Activated effector memory CD4-positive, alpha-beta T cell treated with Interleukin-2 at 50 U/mL for 16 hours (primary cell): ENCODE measurements at regions not wholly inside any gene's neighbourhood (a gene's known extent, or its start where the extent isn't known, plus 50 kb on each side); places are given as distances from the start of the nearest gene placed in this dataset.

Experiments used
- DNase-seq: peaks from one replicate; pipeline ENCODE4 v3.0.0-alpha.2; 2020

DNA sequence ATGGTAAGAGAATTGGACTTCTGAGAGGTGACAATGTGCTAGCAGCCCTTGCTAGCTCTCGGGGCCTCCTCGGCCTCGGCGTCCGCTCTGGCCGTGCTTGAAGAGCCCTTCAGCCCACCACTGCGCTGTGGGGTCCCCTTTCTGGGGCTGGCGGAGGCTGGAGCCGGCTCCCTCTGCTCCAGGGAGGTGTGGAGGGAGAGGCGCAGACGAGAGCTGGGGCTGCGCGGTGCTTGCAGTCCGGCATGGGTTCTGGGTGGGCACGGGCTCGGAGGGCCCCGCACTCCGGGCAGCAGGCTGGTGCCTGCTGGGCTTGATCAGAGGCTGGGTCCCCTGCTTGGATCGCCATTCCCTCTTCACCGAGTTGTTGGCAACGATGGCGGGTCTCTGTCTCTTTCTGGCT lies 226.4 kb upstream of the AMIGO2 start:
- DNase-seq, result no peak

DNA sequence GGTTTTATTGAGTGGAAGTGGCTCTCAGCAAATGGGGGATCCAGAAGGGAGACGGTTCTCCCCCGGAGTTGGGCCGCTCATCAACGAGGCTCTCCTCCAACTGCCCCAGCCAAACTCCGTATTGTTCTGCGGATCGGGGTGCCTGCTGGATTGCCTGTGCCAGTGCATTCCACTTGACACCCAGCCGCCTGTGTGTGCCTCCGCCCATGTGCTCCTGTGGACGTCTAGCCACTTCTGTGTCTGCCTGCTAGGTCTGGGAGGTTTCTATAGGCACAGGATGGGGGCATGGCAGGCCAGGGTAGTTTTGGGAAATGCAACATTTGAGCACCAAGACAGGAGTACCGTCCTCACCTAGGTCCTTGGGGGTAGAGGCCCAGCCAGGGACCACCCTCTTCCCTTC lies 225.7 kb upstream of the AMIGO2 start:
- no peak for DNase-seq

DNA sequence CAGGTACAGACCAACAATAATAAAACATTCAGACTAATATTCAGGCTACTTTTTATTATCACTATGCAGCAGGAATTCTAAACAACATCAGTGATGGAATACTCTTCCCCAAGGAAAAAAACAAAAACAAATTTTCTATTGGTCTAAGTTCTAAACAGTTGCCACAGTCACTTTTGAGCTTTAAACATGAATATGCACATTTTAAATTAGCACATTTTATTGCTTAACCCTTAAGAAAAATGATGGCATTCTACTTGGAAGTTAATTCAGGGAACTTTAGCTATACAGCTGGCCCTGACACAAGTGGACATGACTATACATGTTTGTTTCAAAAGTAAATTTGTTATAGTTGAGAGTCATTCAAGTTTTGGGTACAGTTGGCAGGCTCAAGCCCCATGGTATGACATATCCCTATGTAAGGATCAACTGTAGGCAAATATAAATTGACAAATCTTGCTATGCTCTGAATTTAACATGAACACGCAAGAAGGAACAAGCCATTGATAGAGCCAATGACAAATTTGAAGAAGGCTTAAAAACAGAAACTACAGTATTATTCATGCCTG lies 224.3 kb upstream of the AMIGO2 start:
- DNase-seq, result no peak

DNA sequence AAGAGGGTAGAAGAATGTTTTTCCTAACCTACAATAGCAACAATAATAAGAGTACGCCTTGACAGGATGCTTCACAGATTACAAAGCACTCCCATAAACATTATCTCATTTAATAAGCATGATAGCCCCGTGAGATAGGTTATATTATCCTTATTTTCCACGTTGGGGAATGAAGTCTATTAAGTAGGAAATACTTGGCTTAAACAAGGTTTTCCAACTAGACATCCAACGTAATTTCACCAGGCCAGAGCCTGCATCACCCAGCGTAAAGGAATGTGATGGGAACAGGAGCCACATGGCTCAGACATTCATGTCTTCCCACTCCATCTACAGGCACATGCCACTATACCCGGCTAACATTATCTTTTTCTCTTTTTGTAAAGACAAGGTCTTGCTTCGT lies 223.4 kb upstream of the AMIGO2 start:
- no peak for DNase-seq

DNA sequence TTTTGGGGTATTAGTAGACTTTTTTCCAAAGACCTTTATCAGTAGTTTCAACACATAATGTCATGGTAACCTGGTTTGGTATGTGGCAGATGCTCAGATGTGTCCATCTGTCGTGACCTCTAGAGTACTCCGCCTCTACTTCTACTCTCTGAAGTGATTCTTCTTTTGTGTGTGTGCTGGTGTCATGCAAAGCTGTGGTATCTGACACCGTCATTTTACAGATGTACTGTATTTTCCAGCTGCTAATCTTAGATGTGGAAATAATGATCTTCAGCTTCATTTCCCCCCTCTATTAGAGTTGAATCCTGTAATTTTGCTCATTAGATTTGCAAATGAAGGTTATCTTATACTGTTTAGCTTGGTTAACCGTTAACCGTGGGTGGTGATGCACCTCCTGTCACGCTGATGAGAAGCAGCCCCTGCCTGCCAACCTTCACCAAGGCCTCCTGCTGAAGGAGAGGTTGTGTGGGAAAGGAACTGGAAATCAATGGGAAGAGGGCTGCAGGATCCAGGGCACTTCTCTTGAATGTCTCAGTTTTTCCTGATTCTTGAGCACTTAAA lies 222.4 kb upstream of the AMIGO2 start:
- DNase-seq, result no peak

DNA sequence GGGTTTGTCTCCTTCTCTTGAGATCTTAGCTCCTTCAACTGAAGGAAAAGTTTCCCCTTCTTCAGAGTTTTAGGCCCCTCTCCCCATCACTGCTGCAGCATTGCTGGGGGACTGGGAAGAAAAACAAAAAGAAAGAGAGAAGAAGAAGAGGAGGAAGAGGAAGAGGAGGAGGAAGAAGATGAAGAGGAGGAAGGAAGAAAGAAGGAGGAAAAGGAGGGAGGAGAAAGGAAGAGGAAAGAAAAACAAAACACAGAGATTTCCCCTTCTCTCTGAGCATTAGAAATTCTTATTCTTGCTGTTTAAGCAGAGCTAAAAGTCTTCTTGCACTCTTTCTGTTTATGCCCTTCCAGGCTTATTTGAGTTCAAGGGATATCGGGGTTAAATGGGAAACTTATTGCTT lies 219.8 kb upstream of the AMIGO2 start:
- DNase-seq, result no peak

DNA sequence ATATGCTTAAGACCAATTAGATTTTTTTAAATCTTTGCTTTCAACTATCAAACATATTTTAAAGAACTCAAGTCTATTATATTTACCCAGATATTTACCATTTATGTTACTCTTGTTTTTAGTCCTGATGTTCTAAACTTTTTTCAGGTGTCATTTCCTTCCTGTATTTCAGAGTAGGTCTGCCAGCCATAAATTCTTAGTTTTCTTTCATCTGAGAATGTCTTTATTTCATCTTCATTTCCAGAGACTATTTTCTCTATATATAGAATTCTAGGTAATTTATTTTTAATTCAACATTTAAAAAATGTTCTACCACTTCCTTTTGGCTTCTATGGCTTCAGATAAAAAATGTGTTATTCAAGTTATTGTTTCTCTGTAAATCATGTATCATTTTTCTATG lies 218.2 kb upstream of the AMIGO2 start:
- no peak for DNase-seq

DNA sequence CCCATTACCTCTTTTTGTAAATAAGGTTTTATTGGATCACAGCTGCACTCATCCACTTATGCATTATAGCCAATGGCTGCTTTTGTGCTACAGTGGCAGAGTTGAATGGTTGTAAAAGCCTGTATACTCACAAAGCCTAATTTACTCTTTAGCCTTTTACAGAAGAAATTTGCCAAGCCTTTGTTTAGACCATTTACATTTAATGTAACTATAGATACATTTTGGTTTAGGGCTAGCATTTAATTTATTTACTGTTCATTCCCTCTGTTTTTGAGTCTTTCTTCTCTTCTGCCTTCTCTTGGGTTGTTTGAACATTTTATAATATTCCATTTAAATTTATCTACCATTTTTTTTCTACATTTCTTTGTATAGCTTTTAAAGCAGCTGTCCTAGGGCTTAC lies 217.1 kb upstream of the AMIGO2 start:
- no peak for DNase-seq

DNA sequence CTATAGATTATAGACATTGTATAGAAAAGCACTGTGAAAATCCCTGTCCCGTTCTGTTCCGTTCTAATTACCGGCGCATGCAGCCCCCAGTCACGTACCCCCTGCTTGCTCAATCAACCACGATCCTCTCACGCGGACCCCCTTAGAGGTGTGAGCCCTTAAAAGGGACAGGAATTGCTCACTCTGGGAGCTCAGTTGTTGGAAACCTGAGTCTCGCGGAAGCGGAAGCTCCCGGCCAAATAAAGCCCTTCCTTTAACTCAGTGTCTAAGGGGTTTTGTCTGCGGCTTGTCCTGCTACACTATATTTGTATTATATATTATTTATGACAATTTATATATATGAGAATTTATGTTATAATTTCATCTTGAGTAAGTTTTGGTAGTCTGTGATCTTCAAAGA lies 213.6 kb upstream of the AMIGO2 start:
- no peak for DNase-seq

DNA sequence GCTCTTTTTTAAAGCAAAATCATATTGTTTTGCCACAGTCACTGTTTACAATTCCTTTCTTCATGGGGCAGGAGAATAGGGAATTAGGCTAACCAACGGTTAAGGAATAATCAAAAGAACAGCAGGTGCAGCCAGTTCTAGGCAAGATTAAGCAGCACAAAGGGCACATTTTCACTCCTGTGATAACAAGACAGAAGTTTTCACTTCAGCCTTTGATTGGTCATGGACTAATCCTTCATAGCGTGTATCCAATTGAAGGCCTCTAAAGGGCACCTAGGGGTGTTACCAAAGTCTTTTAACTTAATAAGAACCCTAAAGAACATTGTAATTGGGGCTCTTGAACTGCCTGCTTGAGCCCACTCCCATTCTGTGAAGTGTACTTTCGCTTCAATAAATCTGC lies 206.9 kb upstream of the AMIGO2 start:
- DNase-seq, result no peak
